GM12878 (cell line): ENCODE measurements at regions not wholly inside any gene's neighbourhood (a gene's known extent, or its start where the extent isn't known, plus 50 kb on each side); places are given as distances from the start of the nearest gene placed in this dataset.
A peak's percentile ranks its signal among the peaks of the same experiment; 100 is the strongest.

Experiments used
- ATAC-seq: fragments of 200-7000 bp; cut with Tn5 transposase; 3 replicates; pipeline ENCODE4 v1.9.1; 2020; ENCODE audit warnings: mild to moderate bottlenecking, moderate library complexity
- BruUV-seq: library from RNA; stranded (reverse); fragments of 400-500 nt; replicated peaks from 2 replicates; lab custom pipeline; 2021; lab: Mats Ljungman, UMichigan
- CTCF ChIA-PET: fragments of 300-600 bp; sonication (Branson Sonifier 250); formaldehyde crosslinking; extraction: SDS; loops from one replicate; lab custom pipeline; 2021; ENCODE audit warnings: inconsistent platforms; lab: Yijun Ruan, JAX
- POLR2A ChIA-PET: fragments of 350-600 bp; formaldehyde crosslinking; extraction: SDS; loops from one replicate; lab custom pipeline; 2021; ENCODE audit warnings: inconsistent platforms; lab: Charles Lee
- RAD21 ChIA-PET: fragments of 300-600 bp; sonication (Branson Sonifier 250); formaldehyde crosslinking; loops from one replicate; lab custom pipeline; 2023; ENCODE audit warnings: antibody characterized with exemption; ENCODE audit not compliant: unreplicated experiment; lab: Charles Lee
- SMC1A ChIA-PET: fragments of 300-600 bp; sonication (Branson Sonifier 250); formaldehyde crosslinking; loops from one replicate; lab custom pipeline; 2023; ENCODE audit not compliant: unreplicated experiment, uncharacterized antibody; lab: Charles Lee
- DNase-seq: peaks from one replicate; pipeline ENCODE4 v3.0.0-alpha.2; 2011; ENCODE audit warnings: low read depth, low spot score
- FAIRE-seq: peaks from 3 replicates; lab custom pipeline; 2011; peaks lifted over from hg19 to GRCh38; lab: Jason Lieb, UNC
- H2AFZ ChIP-seq: 2 replicates; pipeline ENCODE4 v1.6.0; 2011; ENCODE audit warnings: low read depth, low read length, control low read depth; ENCODE audit not compliant: control insufficient read depth
- H3K27ac ChIP-seq: 2 replicates; pipeline ENCODE4 v1.5.1; 2011; ENCODE audit warnings: control low read depth; ENCODE audit not compliant: control insufficient read depth, insufficient read depth
- H3K27me3 ChIP-seq, 2 experiments: replicated peaks in 1 of 2; 2 replicates each; pipeline versions ENCODE4 v1.6.0 to v1.6.1; 2011; ENCODE audit warnings: low read length in 1 of 2; ENCODE audit not compliant: control insufficient read depth in 2 of 2, insufficient read depth in 2 of 2
- H3K36me3 ChIP-seq, 2 experiments: 2 replicates each; pipeline ENCODE4 v1.5.1; 2011; ENCODE audit warnings: low read length in 1 of 2; ENCODE audit not compliant: control insufficient read depth in 2 of 2, insufficient read depth in 2 of 2
- H3K4me1 ChIP-seq: 2 replicates; pipeline ENCODE4 v1.6.1; 2011; ENCODE audit warnings: mild to moderate bottlenecking, low read length, moderate library complexity, mixed read lengths; ENCODE audit not compliant: control insufficient read depth, insufficient read depth
- H3K4me2 ChIP-seq: 2 replicates; pipeline ENCODE4 v1.6.0; 2011; ENCODE audit warnings: control low read depth; ENCODE audit not compliant: control insufficient read depth, insufficient read depth
- H3K4me3 ChIP-seq: fragments of 200-600 bp; sonication (generic); 2 replicates; pipeline ENCODE4 v1.5.1; 2016
- H3K79me2 ChIP-seq: 2 replicates; pipeline ENCODE4 v1.6.0; 2011; ENCODE audit warnings: low read length; ENCODE audit not compliant: control insufficient read depth, insufficient read depth
- H3K9ac ChIP-seq: 2 replicates; pipeline ENCODE4 v1.8.0; 2011; ENCODE audit warnings: low read length, control low read depth, mixed read lengths; ENCODE audit not compliant: control insufficient read depth, insufficient read depth
- H3K9me3 ChIP-seq: replicated peaks from 3 replicates; pipeline ENCODE4 v1.5.1; 2011; ENCODE audit warnings: mild to moderate bottlenecking, low read length; ENCODE audit not compliant: control insufficient read depth, insufficient read depth
- H4K20me1 ChIP-seq: 2 replicates; pipeline ENCODE4 v1.6.0; 2011; ENCODE audit not compliant: control insufficient read depth, insufficient read depth
- IKZF1 ChIP-seq: fragments of 450-650 bp; conservative IDR thresholded peaks from 2 replicates; pipeline ENCODE4 v1.6.1; 2017; ENCODE audit warnings: antibody characterized with exemption, mild to moderate bottlenecking
- MTA2 ChIP-seq: fragments of 450-650 bp; IDR thresholded peaks from 2 replicates; pipeline ENCODE4 v1.6.1; 2016; ENCODE audit warnings: low read depth, mild to moderate bottlenecking, moderate library complexity
- RAD21 ChIP-seq: IDR thresholded peaks from 2 replicates; pipeline ENCODE4 v1.6.1; 2011; ENCODE audit warnings: mild to moderate bottlenecking, low read depth, low read length, moderate library complexity; ENCODE audit not compliant: insufficient read depth
- SMC3 ChIP-seq: IDR thresholded peaks from 2 replicates; pipeline ENCODE4 v1.6.1; 2011; ENCODE audit warnings: low read length, improper control_type of control experiment, borderline replicate concordance
- YY1 ChIP-seq: IDR thresholded peaks from 2 replicates; pipeline ENCODE4 v1.6.1; 2011; ENCODE audit warnings: low read depth, mild to moderate bottlenecking, low read length
- WGBS: methylation state at CpG from one replicate; pipeline ENCODE4 v1.1.6; 2016; ENCODE audit warnings: low lambda C conversion rate; ENCODE audit not compliant: insufficient replicate concordance, insufficient coverage; ENCODE audit errors: missing lambda C conversion rate; 5-methylcytosine and 5-hydroxymethylcytosine counted together
- in situ Hi-C: fragments of 300-500 bp; cut with MboI; formaldehyde crosslinking; loops from 9 replicates; pipeline ENCODE4 v1.14.3; 2018; ENCODE audit warnings: mixed read lengths
- intact Hi-C: fragments of 100-400 bp; cut with micrococcal nuclease; formaldehyde crosslinking; loops from one replicate; pipeline ENCODE4 v1.14.2; 2022; ENCODE audit not compliant: unreplicated experiment
- TF ChIP-seq, protein P1 (sequence below): fragments of 450-650 bp; IDR thresholded peaks from 2 replicates; pipeline ENCODE4 v1.6.1; 2016; ENCODE audit warnings: mild to moderate bottlenecking
- TF ChIP-seq, protein P2 (sequence below), 3 experiments: IDR thresholded peaks in 2 of 3; conservative IDR thresholded peaks in 1 of 3; 2 replicates each; pipeline ENCODE4 v1.5.1; 2011; ENCODE audit warnings: low read depth in 3 of 3, low read length in 3 of 3, mild to moderate bottlenecking in 3 of 3, control low read depth in 2 of 3, moderate library complexity in 2 of 3, inconsistent platforms in 1 of 3, mixed read lengths in 1 of 3; ENCODE audit not compliant: control insufficient read depth in 2 of 3, insufficient read depth in 1 of 3; ENCODE audit errors: extremely low read depth in 1 of 3
- TF ChIP-seq, protein P3 (sequence below): fragments of 450-650 bp; IDR thresholded peaks from 2 replicates; pipeline ENCODE4 v1.6.1; 2017; ENCODE audit warnings: borderline replicate concordance

DNA sequence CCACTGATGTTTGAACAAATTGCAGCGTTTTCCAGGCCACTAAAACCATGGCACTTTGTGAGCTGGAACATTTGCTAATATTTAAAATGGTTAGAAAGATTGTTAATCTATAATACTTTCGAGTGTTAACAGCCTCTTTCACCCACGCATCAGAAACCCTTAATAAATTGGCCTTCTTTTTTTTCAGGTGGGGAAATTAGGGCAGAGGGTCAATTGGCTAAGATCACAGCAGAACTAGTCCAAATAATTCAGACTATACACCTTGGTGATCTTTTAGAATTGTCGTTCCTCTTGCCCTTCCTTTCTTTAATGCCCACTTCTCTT, 105.8 kb downstream of the PTCSC3 start:
- Histone ChIP-seq H3K27ac (no peak overlapping the region), H3K36me3 (no peaks in the 10 kb centered on the region), H3K4me3 (no peak overlapping the region), H3K9me3 (no peaks in the 10 kb centered on the region), H3K79me2 (no peaks in the 10 kb centered on the region), H3K9ac (no peak overlapping the region), H3K4me2 (no peak overlapping the region), H3K27me3 (no peaks in the 10 kb centered on the region), H3K4me1 (no peaks in the 10 kb centered on the region), H2AFZ (no peak overlapping the region), H4K20me1 (no peaks in the 10 kb centered on the region)
- FAIRE-seq: no peak
- ChIA-PET SMC1A (interaction anchor here (0.6 to 6.4 kb wide), 13 partner anchors 9 to 1079 kb away, joined by 3 to 83 read pairs (median 7); no protein-coding TSS in a partner anchor), POLR2A (no interaction called here), RAD21 (interaction anchor here (1.0 to 4.5 kb wide), 6 partner anchors 189 to 871 kb away, joined by 3 to 65 read pairs (median 8); no protein-coding TSS in a partner anchor), CTCF (interaction anchor here (0.8 to 10.4 kb wide), 26 partner anchors 10 to 875 kb away, joined by 3 to 224 read pairs (median 6); no protein-coding TSS in a partner anchor)
- no TSS peak for BruUV-seq
- in situ Hi-C loops (no loop called here), intact Hi-C loops (loop anchor here (1.0 to 2.0 kb wide), 3 partner anchors 304 to 534 kb away; no protein-coding TSS in a partner anchor)
- no peak for DNase-seq
- WGBS: 37% methylated on average over 4 of the region's 4 CpGs
- no peak for ATAC-seq
- TF ChIP-seq, protein P1, sequence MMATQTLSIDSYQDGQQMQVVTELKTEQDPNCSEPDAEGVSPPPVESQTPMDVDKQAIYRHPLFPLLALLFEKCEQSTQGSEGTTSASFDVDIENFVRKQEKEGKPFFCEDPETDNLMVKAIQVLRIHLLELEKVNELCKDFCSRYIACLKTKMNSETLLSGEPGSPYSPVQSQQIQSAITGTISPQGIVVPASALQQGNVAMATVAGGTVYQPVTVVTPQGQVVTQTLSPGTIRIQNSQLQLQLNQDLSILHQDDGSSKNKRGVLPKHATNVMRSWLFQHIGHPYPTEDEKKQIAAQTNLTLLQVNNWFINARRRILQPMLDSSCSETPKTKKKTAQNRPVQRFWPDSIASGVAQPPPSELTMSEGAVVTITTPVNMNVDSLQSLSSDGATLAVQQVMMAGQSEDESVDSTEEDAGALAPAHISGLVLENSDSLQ: no peak

DNA sequence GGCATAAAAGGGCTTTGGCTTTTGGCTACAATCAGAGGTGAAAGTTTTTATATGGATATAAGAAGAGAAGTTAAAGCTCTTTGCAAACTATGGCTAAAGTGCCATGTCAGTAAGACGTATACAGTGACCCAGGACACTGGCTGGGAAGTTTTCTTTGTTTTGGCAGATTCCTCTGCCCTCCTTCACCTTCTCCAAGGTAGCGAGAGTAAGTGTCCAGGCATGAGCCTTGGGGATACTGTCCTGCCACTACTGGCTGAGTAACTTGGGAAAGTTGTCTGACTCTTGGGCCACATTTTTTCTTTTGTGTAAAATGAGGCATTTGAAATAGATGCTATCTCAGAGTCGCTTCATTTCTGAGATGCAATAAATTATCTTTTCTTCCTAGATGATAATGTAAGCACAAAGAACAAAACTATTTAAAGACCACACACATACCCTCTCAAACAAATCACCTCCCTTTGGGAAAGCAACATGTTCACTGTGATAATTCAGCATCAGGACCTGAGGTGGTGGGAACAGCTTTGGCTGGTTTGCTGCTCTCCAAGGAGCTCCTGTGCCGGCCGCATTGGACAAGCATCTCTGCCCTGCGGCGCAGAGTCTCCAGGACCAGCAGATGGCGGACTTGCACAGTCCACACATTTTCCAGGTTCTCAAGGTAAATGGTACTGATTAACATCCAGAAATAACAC, 106.3 kb downstream of the PTCSC3 start:
- POLR2A ChIA-PET: interaction anchor here (1.4 kb wide), 1 partner anchor 187 kb away, joined by 4 read pairs; no protein-coding TSS in a partner anchor
- no peak overlapping the region for H2AFZ ChIP-seq
- in situ Hi-C loops: no loop called here

More for the DNA sequence above, 106.3 kb downstream of the PTCSC3 start:
- Histone ChIP-seq H3K9ac (no peak overlapping the region), H3K4me1 (no peaks in the 10 kb centered on the region), H4K20me1 (no peaks in the 10 kb centered on the region), H3K4me2 (no peak overlapping the region), H3K27ac (no peak overlapping the region), H3K9me3 (no peaks in the 10 kb centered on the region), H3K36me3 (no peaks in the 10 kb centered on the region), H3K4me3 (no peak overlapping the region), H3K27me3 (no peaks in the 10 kb centered on the region), H3K79me2 (no peaks in the 10 kb centered on the region)
- ChIA-PET CTCF (interaction anchor here (0.8 to 10.4 kb wide), 40 partner anchors 8 to 876 kb away, joined by 3 to 224 read pairs (median 4); no protein-coding TSS in a partner anchor), RAD21 (interaction anchor here (0.6 to 4.5 kb wide), 19 partner anchors 15 to 872 kb away, joined by 3 to 65 read pairs (median 3); no protein-coding TSS in a partner anchor), SMC1A (interaction anchor here (0.6 to 6.4 kb wide), 17 partner anchors 9 to 1080 kb away, joined by 3 to 83 read pairs (median 7); no protein-coding TSS in a partner anchor)
- intact Hi-C loops: loop anchor here (1.0 to 2.0 kb wide), 3 partner anchors 304 to 535 kb away; no protein-coding TSS in a partner anchor
- no peak for DNase-seq
- ATAC-seq: peak; percentile 92
- BruUV-seq: no TSS peak
- no peak for TF ChIP-seq MTA2
- TF ChIP-seq, protein P2, sequence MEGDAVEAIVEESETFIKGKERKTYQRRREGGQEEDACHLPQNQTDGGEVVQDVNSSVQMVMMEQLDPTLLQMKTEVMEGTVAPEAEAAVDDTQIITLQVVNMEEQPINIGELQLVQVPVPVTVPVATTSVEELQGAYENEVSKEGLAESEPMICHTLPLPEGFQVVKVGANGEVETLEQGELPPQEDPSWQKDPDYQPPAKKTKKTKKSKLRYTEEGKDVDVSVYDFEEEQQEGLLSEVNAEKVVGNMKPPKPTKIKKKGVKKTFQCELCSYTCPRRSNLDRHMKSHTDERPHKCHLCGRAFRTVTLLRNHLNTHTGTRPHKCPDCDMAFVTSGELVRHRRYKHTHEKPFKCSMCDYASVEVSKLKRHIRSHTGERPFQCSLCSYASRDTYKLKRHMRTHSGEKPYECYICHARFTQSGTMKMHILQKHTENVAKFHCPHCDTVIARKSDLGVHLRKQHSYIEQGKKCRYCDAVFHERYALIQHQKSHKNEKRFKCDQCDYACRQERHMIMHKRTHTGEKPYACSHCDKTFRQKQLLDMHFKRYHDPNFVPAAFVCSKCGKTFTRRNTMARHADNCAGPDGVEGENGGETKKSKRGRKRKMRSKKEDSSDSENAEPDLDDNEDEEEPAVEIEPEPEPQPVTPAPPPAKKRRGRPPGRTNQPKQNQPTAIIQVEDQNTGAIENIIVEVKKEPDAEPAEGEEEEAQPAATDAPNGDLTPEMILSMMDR (IDR thresholded peaks at IDR 0.05 in 2 of 3, conservative IDR thresholded peaks at IDR 0.05 in 1 of 3; ENCODE audit: control insufficient read depth in 2 of 3, extremely low read depth in 1 of 3, insufficient read depth in 1 of 3, low read depth in 3 of 3, low read length in 3 of 3): peak; percentile 72 to 88 (median 80)
- peak; percentile 80 for TF ChIP-seq SMC3
- TF ChIP-seq IKZF1: no peak
- TF ChIP-seq RAD21: peak; percentile 88
- peak; percentile 28; the same call in 1 of the 2 replicates for TF ChIP-seq YY1
- TF ChIP-seq, protein P3, sequence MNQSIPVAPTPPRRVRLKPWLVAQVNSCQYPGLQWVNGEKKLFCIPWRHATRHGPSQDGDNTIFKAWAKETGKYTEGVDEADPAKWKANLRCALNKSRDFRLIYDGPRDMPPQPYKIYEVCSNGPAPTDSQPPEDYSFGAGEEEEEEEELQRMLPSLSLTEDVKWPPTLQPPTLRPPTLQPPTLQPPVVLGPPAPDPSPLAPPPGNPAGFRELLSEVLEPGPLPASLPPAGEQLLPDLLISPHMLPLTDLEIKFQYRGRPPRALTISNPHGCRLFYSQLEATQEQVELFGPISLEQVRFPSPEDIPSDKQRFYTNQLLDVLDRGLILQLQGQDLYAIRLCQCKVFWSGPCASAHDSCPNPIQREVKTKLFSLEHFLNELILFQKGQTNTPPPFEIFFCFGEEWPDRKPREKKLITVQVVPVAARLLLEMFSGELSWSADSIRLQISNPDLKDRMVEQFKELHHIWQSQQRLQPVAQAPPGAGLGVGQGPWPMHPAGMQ: no peak
- 20% methylated on average over 8 of the region's 8 CpGs for whole genome bisulfite sequencing
- peak; percentile 59 for FAIRE-seq
